Umbilical cord (tissue), 1 donor: ENCODE measurements at regions not wholly inside any gene's neighbourhood (a gene's known extent, or its start where the extent isn't known, plus 50 kb on each side); places are given as distances from the start of the nearest gene placed in this dataset.
A peak's percentile ranks its signal among the peaks of the same experiment; 100 is the strongest.

Experiments
- DNase-seq: peaks from one replicate; pipeline ENCODE4 v3.0.0-alpha.2; 2015; ENCODE audit warnings: low spot score

DNA sequence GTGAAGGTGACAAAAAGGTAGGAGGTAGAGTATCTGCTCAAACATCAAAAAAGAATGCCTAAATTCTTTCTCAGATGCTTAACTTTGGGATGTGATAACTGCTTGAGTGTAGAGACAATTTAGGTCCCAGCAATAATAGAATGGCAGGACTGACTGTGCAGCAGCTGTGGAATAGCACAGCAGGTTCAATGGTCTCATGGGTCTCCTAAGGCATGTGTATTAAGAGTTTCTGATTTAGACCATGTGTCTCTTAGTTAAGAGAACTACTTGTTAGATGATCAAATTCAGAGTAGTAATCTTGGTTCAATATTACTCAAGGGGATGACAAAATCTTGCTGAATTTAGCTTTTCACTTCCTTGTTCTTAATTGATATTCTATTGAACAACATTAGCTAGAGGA lies 72.0 kb downstream of the ALX1 start:
- no peak for DNase-seq

DNA sequence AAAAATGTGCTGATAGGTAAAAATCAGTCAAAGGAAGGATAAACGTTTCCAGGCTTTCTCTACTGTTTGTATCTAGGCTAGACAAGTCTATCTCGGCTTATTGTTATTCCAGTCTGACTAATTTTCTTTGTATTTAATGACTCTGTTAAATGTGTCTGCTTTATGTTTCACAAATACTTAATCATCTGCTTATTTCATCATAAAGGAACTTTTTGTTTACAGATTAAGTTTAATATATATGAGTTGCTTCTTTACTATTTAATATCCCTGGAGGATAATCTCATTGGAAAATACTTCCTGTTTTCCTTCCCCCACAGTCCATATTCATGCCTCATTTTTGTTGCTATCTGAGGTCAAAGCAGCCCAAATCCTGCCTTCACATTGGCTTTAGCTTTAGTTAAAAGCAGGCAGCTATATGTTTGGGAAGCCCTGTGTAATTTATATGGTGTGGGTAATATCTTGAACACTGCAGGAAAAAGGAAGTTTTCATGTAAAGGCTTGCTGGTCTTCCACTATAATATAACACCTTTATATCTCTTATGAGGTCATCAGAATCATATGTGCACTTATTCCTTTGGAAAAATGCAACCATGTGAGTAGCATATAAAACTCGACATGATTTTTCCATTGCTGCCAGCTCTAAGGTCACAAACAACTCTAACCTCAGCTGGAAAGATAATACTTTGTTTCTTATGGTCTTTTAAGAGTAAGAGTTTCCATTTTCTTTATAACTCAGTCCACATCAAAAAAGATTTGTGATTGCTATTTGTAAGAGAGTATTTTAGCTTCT lies 76.8 kb downstream of the ALX1 start:
- DNase-seq, result no peak

DNA sequence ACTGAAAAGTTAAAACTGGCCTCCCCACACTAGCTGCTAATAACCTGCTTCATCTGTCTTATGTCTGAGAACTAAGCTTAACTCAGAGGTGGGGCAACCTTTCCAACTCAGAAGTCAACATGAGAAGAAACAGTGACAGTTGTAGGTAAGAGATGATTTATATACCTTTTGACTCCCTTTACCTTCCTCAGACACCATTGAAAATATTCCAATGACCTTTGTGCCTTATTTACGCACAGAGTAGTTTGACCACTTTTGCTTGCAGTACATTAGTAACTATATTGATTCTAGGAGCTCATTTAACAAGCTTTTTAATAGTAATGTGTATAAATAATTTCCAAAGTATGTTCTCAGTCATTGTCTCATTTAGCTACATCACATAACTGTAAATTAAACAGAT lies 77.6 kb downstream of the ALX1 start:
- no peak for DNase-seq

DNA sequence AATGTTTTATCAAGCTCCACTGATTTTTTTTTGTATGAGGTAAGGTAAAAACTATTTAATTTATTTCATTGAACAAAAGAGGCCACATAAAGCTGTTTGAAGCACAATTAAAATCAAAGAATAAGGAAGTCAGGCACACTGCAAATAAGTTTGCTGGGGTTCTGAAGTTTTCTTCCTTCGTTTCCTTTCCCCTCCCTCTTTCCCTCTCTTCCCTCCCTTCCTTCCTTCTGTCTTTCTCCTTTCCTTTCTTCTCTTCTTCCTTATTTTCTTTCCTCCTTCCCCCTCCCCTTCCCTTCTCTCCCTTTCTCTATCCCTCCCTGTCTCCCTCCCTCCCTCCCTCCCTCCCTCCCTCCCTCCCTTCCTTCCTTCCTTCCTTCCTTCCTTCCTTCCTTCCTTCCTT lies 78.7 kb downstream of the ALX1 start:
- no peak for DNase-seq

DNA sequence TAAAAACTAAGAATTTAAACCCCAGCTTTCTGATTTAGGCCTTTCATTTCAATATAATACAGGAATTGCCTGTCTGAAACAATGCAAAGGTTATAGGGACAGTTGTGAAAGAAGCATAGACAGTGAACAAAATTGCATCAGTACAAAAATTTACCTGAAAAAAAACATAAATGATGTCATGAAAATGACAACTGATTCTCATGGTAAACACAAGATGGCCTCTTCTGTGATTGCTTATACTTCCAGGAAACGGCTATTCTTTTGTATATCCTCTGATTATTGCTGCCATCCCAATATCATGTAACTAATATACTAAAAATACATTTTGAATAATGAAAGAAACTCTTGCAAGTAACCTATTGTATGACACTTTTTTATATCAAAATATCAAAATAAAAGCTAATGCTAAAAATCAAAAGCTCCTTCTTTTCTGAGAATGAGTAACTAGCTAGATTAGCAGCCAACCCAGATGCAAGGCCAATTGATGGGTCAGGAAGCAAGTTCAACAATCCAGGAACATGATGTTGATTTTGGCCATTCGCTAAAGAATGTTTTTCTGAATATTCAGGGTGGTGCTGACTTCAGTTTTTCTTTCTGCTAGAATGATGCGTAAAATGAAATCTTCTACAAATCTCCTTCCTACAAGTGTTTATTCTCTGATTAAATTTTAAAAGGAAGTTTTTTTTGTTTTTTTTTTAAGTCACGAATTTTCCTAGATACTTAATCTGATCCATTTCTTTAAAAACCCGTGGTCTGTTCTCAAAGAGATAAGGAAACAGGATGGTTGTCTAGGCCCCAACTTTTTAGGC lies 83.6 kb downstream of the ALX1 start:
- peak; percentile 4 for DNase-seq

DNA sequence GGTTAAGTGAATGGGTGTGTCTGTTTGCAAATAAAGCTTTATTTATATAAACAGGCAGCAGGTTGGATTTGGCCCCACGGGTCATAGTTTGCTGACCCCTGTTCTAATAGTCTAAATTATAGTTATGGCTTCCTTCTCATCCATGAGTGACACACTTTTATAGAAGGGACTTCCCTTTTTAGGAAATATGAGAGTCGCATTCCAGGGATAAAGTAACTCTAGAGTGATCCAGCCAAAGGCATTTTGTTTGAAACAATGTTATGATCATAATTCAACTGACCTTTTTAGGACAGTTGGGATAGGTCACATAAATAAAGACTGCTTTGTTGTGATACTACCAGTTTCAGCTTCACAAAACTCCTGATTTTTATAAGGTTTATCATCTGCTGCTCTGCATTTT lies 87.9 kb downstream of the ALX1 start:
- no peak for DNase-seq

DNA sequence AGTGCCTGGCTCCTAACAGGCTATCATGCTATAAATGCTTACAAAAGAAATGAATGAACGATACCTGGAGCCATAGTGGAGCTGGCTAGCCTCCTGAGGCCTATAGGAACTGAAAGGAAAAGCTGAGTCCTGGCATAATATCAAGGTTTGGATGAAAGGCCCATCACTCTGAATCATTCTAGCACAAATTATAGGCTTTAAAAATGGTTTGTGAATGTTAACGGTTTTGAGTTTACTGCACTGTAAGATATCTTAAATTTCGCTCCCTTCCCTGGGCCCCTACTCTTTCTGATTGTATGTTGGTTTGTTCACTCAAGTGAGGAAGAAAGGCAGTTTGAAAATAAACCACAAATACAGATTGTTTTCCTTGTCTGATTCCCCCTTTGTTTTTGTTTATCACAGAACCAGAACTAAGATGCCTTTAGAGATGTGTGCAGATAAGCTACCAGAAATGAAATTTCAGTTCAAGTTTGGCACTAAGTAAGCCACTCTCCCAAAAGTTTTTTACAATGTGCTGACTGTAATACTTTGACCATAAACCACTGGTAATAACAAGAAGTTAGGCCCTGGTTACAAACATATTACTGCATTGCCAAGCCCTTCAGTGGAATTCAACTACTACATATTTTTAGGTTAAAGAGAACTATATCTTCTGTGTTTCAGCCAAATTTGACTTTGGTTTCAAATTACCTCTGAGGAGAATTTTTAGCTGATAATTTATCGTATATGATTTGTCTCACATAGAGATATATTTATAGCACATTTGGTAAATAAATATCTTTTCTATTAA lies 89.5 kb downstream of the ALX1 start:
- peak; percentile 13 for DNase-seq

DNA sequence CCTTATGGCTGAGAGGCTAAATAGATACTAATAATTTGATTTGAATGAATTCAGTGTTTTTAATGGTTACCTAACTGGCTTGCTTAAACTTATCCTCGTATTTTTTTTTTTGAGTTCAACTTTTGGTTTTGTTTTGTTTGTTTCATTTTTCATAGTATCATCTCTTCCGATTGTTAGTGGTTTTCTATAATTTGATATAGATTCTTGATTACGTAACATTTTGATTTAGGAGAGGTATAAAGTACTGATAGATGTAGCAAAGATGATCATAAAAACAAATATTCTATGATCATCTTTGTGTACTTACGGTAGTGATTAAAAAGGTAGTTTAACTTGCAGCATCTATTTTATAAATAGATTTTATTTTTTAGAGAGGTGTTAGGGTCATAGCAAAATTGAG lies 93.0 kb downstream of the ALX1 start:
- DNase-seq, result no peak

DNA sequence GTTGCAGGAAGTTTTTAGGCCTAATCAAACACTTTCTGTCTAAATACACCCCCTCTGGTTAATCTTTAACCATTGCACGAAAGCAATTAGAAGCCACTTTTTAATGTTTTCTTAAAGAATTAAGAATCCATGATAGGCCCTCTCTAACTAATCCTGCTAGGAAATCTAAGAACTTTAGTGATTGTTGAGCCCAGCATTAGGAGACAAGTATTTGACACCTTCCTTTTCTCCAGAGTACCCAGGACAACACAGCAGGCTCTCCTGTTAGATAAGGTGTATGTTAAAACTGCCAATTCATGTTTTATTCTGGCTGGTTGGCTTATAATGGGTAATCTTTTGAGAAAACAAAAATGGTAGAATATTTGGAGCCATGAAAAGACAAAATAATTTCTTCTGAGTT lies 95.0 kb downstream of the ALX1 start:
- no peak for DNase-seq

DNA sequence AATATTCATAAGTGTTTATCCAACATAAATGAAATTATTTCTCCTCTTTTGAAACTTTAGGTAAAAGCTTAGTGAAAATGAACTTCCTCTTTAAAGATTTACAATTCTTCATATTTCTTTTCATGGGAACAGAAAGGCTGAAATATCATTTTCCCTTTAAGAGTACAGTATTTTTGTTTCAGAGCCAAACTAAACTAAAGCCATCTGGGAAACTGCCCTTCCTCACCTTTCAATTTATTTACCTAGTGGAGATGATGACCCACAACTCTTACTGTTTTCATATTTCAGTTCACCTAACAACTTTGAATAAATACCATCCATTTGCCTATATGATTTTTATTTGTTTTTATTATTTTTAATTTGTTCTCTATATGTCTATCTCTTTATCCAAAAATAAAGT lies 105.4 kb downstream of the ALX1 start:
- DNase-seq, result no peak

DNA sequence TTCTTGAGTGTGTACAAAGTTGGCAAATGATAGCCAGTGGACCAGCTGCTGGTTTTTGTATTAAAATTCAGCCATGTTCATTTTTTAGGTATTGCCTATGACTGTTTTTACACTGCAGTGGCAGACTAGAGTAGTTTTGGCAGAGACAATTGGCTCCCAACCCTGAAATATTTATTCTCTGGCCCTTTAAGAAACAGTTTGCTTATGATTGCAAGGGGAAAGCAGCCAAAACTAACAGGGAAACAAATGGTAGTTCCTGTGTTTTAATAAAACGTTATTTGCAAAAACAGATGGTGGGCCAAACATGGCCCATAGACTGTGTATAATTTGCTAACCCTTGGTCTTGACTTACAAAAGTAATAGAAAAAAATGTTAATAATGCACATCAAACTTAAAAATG lies 110.2 kb downstream of the ALX1 start:
- no peak for DNase-seq

DNA sequence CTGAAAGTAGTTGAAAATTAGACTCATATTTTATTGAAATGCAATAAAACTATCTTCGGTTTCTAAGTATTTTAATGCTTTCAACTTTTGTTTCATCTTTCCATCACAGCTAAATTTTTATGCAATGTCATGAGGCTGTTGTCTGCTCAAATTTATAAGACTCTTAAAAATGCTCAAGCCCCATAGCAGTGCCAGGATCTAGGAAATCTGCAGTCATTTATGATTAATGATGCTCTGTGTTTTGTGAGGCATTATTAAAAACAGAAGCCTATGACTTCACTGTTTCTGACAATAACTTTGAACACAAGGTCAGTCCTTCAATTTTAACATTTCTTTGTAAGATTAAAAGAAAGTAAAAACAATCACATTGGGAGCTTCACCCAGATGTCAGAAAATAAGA lies 112.5 kb downstream of the ALX1 start:
- no peak for DNase-seq

DNA sequence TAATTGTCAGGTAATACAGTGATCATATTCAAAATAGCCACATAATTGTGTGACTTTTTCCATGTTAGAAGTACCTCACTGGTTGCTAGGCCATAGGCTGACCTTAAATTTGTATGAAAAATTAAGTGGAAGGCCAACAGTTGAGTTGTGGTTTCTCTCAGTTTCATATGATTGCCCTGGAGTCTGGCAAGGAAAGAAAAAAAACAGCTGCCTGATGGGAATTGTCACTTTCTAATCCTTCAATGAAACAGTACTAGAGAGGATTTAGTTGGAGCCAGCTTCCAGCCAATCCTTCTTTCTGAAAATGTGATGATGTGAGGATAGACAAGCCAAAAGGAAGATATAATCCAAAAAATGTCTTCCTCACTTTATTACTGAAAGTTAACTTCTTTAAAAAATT lies 113.6 kb downstream of the ALX1 start:
- DNase-seq, result peak; percentile 6

DNA sequence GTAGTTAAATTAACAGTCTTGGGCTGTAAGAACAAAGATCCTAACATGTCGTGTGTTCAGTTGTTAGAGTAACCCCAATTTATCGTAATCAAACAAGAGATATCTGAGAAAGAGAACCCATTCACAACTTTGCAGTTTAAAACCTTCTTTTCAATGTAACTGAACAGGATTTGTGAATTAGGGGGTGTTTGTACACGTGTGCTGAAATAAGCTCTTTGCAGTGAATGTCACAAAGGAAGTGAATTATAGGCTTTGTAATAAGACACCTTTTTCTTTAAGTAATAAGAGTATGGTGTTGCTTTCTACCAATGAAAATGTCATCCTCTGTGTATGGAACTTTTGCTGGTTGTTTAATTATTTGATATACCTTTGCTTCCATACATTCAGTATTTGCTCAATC lies 114.0 kb downstream of the ALX1 start:
- DNase-seq, result no peak

DNA sequence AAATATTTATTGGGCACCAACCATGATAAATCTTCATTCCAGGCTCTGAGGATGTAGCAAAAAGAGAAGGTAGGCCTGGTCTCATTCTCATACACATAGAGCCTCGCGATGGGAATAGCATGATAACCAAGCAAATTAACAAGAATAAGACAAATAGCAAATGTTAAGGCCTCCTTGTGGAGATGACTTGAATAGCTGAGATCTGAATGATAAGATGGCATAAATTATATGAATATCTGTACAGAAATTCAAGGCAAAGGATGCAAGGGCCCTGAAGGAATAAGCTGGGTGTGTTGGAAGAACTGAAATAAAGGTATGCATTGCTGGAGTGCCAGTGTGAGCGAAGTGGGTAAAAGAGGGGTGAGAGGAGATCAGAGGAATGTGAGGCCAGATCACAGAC lies 114.8 kb downstream of the ALX1 start:
- DNase-seq, result no peak

DNA sequence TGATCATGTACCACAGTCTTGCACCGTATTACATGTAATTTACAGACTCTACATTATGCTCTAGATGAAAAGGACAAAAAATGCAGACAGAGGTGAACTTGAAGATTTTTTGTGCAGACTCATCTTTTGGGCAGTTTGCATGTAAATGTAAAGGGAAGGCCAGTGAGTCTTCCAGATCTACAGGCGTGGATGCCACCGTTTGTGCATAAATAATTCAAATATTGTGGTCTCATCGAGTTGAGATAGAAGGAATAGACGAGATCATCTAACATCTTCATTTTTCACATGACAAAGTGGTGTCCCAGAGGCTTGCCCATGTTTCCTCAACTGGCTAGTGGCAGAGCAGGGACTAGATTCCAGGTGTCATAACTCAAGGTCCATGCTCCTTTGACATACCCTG lies 125.2 kb downstream of the ALX1 start:
- no peak for DNase-seq

DNA sequence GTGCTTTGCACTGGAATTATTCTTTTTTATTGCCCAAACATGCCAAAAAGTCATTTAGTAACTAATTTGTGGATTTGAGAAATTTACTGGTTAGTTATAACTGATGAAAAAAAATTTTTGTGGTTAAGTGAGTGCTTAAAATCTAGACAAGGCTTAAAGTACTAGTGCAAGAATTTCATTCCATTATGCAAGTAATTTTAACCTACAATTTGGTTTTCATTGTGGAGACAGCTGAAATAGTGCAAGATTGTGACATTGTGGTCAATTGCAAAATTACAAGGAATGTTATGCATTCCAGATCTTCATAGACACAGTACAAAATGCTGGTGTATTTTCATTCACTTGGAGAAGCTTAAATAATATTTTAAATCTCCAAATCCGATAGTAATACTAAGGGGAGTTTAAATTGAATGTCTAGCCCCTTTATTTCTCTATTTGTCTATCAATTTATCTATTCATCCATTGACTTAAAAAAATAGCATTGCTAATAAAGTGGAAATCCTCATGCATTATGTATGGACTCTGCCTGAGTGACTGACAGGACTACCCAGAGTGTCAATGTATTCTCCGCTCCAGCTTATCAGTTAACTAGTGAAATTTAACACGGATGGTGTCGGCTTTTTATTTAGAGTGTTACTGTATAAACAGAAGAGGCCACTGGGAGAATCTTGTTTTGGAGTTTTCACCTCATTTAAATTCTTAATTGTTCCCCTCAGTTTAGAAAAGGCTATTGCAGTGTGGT lies 125.9 kb downstream of the ALX1 start:
- peak; percentile 1 for DNase-seq

DNA sequence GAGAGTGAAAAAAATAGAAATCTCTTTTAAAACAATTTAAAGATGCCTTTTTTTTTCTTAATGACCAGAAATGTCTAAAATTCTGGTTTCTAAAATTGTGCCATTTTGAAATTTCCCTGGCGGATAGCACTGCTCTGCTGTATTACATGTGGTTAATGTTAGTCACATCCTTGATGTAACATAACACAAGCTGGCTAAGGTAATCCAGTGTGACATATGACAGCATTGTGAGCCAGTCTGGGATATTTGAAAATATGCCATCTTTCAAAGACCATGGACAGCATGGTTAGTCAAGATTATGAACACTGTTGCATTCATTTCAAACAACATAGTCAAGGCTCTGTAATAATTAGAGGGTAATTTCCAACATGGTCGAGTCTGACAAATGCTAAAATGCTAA lies 133.2 kb downstream of the ALX1 start:
- no peak for DNase-seq

DNA sequence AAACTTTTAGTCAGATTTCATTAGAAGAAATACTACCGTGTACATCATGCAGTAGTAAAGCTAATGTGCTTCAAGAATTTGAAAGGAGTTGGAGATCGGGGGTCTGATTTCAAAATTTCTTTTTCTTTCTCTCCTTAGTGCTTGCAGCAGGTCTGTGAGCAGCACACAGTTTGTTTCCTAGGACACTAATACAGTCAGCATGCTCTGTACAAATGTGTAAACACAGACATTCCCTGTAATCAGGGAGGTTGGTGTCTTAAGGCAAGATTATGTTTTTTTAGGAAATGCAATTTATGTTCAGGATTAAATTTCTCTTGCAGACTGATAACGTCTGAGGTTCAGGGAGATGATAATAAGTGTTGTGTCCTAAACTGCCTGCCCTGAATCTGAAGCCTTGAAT lies 142.7 kb downstream of the ALX1 start:
- DNase-seq, result no peak

DNA sequence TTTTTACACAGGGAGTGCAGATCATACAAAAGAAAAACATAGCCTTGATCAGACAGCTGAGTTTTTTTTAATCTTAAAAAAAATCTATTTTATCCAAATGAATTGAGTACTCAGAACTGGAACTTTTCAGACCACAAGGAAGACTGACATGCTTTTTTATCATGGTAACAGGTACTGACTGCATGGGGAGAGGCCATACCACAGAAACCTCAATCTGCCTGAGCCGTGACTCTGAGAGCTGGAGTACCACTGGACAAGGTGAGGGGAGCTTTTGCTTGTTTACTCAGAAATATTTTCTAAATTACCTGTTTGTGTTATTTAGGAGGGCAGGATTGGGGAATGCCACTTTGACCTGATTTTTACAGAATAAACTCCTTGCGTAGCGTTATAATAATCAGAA lies 143.9 kb downstream of the ALX1 start:
- DNase-seq, result no peak

DNA sequence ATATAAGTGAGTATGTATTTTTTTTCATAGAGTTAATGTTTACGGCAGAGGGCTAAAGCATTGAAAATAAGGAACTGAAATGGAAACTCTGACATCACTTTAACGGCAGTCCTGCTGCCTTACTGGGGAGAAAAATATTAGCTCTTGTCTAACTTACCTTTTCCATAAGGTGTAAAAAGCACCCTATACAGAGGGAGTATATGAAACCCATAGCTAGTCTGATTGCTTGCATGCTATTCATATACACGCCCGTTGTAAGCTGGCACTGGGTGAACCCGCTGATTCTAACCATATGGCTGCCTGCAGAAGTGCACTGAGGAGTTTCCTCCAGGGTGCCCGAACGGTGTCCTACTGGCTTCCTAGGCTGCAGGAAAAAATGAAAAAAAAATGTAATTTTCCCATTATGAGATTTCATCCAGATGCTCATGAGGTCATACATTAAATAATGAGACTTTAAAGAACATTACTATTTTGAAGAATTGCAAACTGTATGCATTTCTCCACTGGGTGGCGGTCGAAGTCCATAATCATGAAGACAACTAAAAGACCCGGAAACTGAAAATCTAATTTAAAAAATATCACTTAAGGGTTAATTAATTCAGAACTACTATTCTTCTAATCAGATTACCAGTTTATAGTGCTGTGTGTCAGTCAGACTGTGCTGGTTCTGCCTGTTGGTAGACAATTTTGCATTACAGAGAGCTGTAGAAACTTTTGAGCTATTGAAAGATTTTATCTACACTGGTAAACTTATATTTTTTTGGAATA lies 144.7 kb downstream of the ALX1 start:
- peak; percentile 28 for DNase-seq
